OCI-LY1 (cell line): ENCODE measurements at regions not wholly inside any gene's neighbourhood (a gene's known extent, or its start where the extent isn't known, plus 50 kb on each side); places are given as distances from the start of the nearest gene placed in this dataset.

ENCODE experiments used
- H2AFZ ChIP-seq: fragments of 200-600 bp; sonication (generic), shearing (Covaris generic); 2 replicates; pipeline ENCODE4 v1.6.0; 2014; ENCODE audit warnings: antibody characterized with exemption, mild to moderate bottlenecking, low read length
- H3F3A ChIP-seq: fragments of 200-600 bp; sonication (generic), shearing (Covaris generic); 2 replicates; pipeline ENCODE4 v1.6.0; 2014; ENCODE audit warnings: mild to moderate bottlenecking, antibody characterized with exemption, low read length, moderate library complexity; ENCODE audit not compliant: insufficient read depth
- H3K27ac ChIP-seq: fragments of 200-600 bp; sonication (generic); 2 replicates; pipeline ENCODE4 v1.5.1; 2014; ENCODE audit warnings: low read length, mixed run types, mild to moderate bottlenecking, low read depth; ENCODE audit not compliant: poor library complexity, severe bottlenecking
- H3K27me3 ChIP-seq: fragments of 200-600 bp; sonication (generic); 2 replicates; pipeline ENCODE4 v1.6.0; 2014; ENCODE audit warnings: antibody characterized with exemption, mild to moderate bottlenecking, low read length, moderate library complexity; ENCODE audit not compliant: insufficient read depth
- H3K36me3 ChIP-seq: fragments of 200-600 bp; sonication (generic); 2 replicates; pipeline ENCODE4 v1.6.1; 2014; ENCODE audit warnings: mild to moderate bottlenecking, antibody characterized with exemption, low read length, moderate library complexity, mixed read lengths; ENCODE audit not compliant: insufficient read depth
- H3K4me1 ChIP-seq: fragments of 200-600 bp; sonication (generic); 2 replicates; pipeline ENCODE4 v1.5.1; 2014; ENCODE audit warnings: mild to moderate bottlenecking, low read length, moderate library complexity; ENCODE audit not compliant: insufficient read depth, severe bottlenecking
- H3K4me2 ChIP-seq: fragments of 200-600 bp; sonication (generic), shearing (Covaris generic); 2 replicates; pipeline ENCODE4 v1.6.1; 2014; ENCODE audit warnings: low read length
- H3K4me3 ChIP-seq: fragments of 200-600 bp; sonication (generic); 2 replicates; pipeline ENCODE4 v1.5.1; 2014; ENCODE audit warnings: low read length, low read depth, mild to moderate bottlenecking, mixed read lengths; ENCODE audit not compliant: poor library complexity, severe bottlenecking
- H3K79me2 ChIP-seq: fragments of 200-600 bp; shearing (Covaris generic); 2 replicates; pipeline ENCODE4 v1.6.1; 2016; ENCODE audit warnings: mixed run types, low read length, mixed read lengths; ENCODE audit not compliant: insufficient read depth
- H3K9ac ChIP-seq: fragments of 200-600 bp; sonication (generic), shearing (Covaris generic); 2 replicates; pipeline ENCODE4 v1.6.1; 2014; ENCODE audit warnings: mild to moderate bottlenecking, low read length, mixed read lengths
- H3K9me2 ChIP-seq: fragments of 200-600 bp; sonication (generic), shearing (Covaris generic); 2 replicates; pipeline ENCODE4 v1.6.1; 2014; ENCODE audit warnings: low read depth, mild to moderate bottlenecking, low read length, mixed read lengths
- H3K9me3 ChIP-seq: fragments of 200-600 bp; shearing (Covaris generic); 2 replicates; pipeline ENCODE4 v1.6.1; 2014; ENCODE audit warnings: low read length, mixed read lengths
- H4K20me1 ChIP-seq: fragments of 200-600 bp; sonication (generic), shearing (Covaris generic); 2 replicates; pipeline ENCODE4 v1.6.0; 2016; ENCODE audit warnings: mild to moderate bottlenecking, low read length; ENCODE audit not compliant: insufficient read depth
- CTCF ChIP-seq: fragments of 200-600 bp; sonication (generic), shearing (Covaris generic); IDR thresholded peaks from 2 replicates; pipeline ENCODE4 v1.5.1; 2017; ENCODE audit warnings: mild to moderate bottlenecking, antibody characterized with exemption, low read length, moderate library complexity, mixed read lengths
- EZH2 ChIP-seq: fragments of 200-600 bp; sonication (generic), shearing (Covaris generic); IDR thresholded peaks from 2 replicates; pipeline ENCODE4 v1.8.0; 2017; ENCODE audit warnings: borderline replicate concordance, mixed run types, mild to moderate bottlenecking, antibody characterized with exemption, low read length, moderate library complexity, mixed read lengths

DNA sequence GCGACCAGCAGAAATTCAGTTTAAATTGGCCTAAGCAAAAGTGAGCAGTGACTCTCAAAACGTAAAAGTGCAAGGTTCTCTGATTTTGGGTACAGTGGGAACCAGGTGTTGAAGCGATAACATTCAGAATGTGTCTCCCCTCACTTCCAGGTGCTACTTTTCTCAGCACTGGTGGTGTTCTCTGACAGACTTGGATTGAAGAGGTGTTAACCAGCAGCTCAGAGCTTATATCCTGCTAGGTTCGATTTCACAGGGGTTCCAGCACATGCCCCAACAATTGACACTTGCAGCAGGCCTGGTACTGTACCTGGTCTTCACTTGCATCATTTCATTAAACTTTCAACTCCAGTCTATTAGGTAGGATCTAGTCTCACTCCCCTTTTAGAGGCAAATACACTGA is 680.2 kb downstream of the VRK1 start:
- no peak for TF ChIP-seq EZH2
- no peak for TF ChIP-seq CTCF
- Histone ChIP-seq H3K4me3 (no peak overlapping the region), H3K27me3 (no peaks in the 10 kb centered on the region), H3K79me2 (no peaks in the 10 kb centered on the region), H4K20me1 (no peaks in the 10 kb centered on the region), H2AFZ (no peak overlapping the region), H3K9me2 (no peaks in the 10 kb centered on the region), H3K9me3 (no peaks in the 10 kb centered on the region), H3K36me3 (no peaks in the 10 kb centered on the region), H3K27ac (no peak overlapping the region), H3K4me2 (no peak overlapping the region), H3F3A (no peaks in the 10 kb centered on the region), H3K4me1 (no peaks in the 10 kb centered on the region), H3K9ac (no peak overlapping the region)

DNA sequence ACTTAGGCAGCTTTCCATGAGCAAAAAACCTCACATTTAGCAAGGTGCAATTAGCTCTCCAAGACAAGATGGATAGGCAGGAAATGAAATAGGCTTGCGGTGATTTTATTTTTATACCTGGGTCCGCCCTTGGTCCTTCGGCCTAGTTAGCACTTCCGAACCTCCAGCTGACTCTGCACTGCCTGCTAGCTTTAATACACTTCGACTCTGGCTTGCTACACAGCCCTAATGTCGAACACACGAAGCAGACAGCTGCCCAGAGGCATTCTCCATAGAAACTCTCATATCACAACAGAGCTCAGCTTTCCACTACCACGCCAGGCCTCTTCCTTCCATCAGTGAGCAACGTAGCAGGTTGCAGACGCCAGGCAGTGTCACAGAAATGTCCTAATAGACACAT is 688.0 kb downstream of the VRK1 start:
- H3K27me3 ChIP-seq = no peaks in the 10 kb centered on the region
- H3K9me2 ChIP-seq = no peaks in the 10 kb centered on the region
- no peaks in the 10 kb centered on the region for H3K36me3 ChIP-seq
- no peaks in the 10 kb centered on the region for H3K9me3 ChIP-seq
- no peak overlapping the region for H3K27ac ChIP-seq
- H3F3A ChIP-seq = no peaks in the 10 kb centered on the region
- no peak overlapping the region for H3K4me3 ChIP-seq
- TF ChIP-seq CTCF (no peak), EZH2 (no peak)
- no peaks in the 10 kb centered on the region for H4K20me1 ChIP-seq
- H3K9ac ChIP-seq = no peak overlapping the region
- no peak overlapping the region for H3K4me2 ChIP-seq
- no peaks in the 10 kb centered on the region for H3K79me2 ChIP-seq
- H2AFZ ChIP-seq = no peak overlapping the region
- H3K4me1 ChIP-seq = no peaks in the 10 kb centered on the region

- no peak overlapping the region for H2AFZ ChIP-seq
- no peaks in the 10 kb centered on the region for H3K9me2 ChIP-seq
- no peak overlapping the region for H3K27ac ChIP-seq
- no peaks in the 10 kb centered on the region for H4K20me1 ChIP-seq
- H3F3A ChIP-seq = no peaks in the 10 kb centered on the region
- no peak for TF ChIP-seq EZH2
- TF ChIP-seq CTCF = no peak
- no peaks in the 10 kb centered on the region for H3K79me2 ChIP-seq
- no peak overlapping the region for H3K9ac ChIP-seq
- no peak overlapping the region for H3K4me2 ChIP-seq
- H3K9me3 ChIP-seq = no peaks in the 10 kb centered on the region
- no peak overlapping the region for H3K4me3 ChIP-seq
- no peaks in the 10 kb centered on the region for H3K36me3 ChIP-seq
- no peaks in the 10 kb centered on the region for H3K27me3 ChIP-seq
- H3K4me1 ChIP-seq = no peaks in the 10 kb centered on the region
These were observed 689.5 kb downstream of the VRK1 start for GRCh38 chr14:97486601-97487120.
